Endothelial cell of umbilical vein (primary cell): ENCODE measurements at regions not wholly inside any gene's neighbourhood (a gene's known extent, or its start where the extent isn't known, plus 50 kb on each side); places are given as distances from the start of the nearest gene placed in this dataset.

ENCODE experiments used
- BruUV-seq: library from RNA; stranded (reverse); fragments of 400-500 nt; replicated peaks from 2 replicates; lab custom pipeline; 2021; lab: Mats Ljungman, UMichigan
- CTCF ChIA-PET: fragments of 300-600, 350-600 bp; sonication (Branson Sonifier 250); formaldehyde crosslinking; loops from one replicate; lab custom pipeline; 2021; ENCODE audit warnings: antibody characterized with exemption, inconsistent platforms; lab: Charles Lee
- POLR2A ChIA-PET: fragments of 300-600, 350-600 bp; sonication (Branson Sonifier 250); formaldehyde crosslinking; loops from one replicate; lab custom pipeline; 2021; ENCODE audit warnings: antibody characterized with exemption, inconsistent platforms; lab: Charles Lee
- DNase-seq: peaks from one replicate; pipeline ENCODE4 v3.0.0-alpha.2; 2011; ENCODE audit warnings: low read depth, low spot score
- FAIRE-seq: peaks from 2 replicates; lab custom pipeline; 2011; peaks lifted over from hg19 to GRCh38; lab: Jason Lieb, UNC
- H2AFZ ChIP-seq: 2 replicates; pipeline ENCODE4 v1.6.0; 2012; ENCODE audit warnings: low read depth, low read length, control low read depth, inconsistent platforms
- H3K27ac ChIP-seq: 2 replicates; pipeline ENCODE4 v1.5.1; 2011; ENCODE audit warnings: low read depth, mild to moderate bottlenecking, control low read depth, low read length, moderate library complexity; ENCODE audit not compliant: insufficient read depth
- H3K27me3 ChIP-seq, 2 experiments: 2 replicates each; pipeline versions ENCODE4 v1.6.0 to v1.6.1; 2011; ENCODE audit warnings: low read length in 2 of 2, mixed read lengths in 1 of 2; ENCODE audit not compliant: control insufficient read depth in 2 of 2, insufficient read depth in 2 of 2
- H3K36me3 ChIP-seq, 2 experiments: 2 replicates in 1 of 2; 3 replicates in 1 of 2; pipeline ENCODE4 v1.5.1; 2011; ENCODE audit warnings: low read length in 2 of 2, mild to moderate bottlenecking in 1 of 2, moderate library complexity in 1 of 2; ENCODE audit not compliant: control insufficient read depth in 2 of 2, insufficient read depth in 2 of 2; ENCODE audit errors: extremely low read depth in 1 of 2
- H3K4me1 ChIP-seq: 3 replicates; pipeline ENCODE4 v1.5.1; 2011; ENCODE audit warnings: mild to moderate bottlenecking, low read length; ENCODE audit not compliant: control insufficient read depth, insufficient read depth; ENCODE audit errors: extremely low read depth
- H3K4me2 ChIP-seq: 2 replicates; pipeline ENCODE4 v1.6.1; 2011; ENCODE audit warnings: low read length, control low read depth, mixed read lengths; ENCODE audit not compliant: insufficient read depth
- H3K4me3 ChIP-seq, 3 experiments: fragments of 200-600 bp in 1 of 3; sonication (generic), shearing (Covaris generic) in 1 of 3; replicated peaks in 1 of 3; 2 replicates each; pipeline ENCODE4 v1.5.1; 2011 to 2016; ENCODE audit warnings: control low read depth in 3 of 3, low read length in 3 of 3, mild to moderate bottlenecking in 2 of 3, inconsistent platforms in 1 of 3, low read depth in 1 of 3, moderate library complexity in 1 of 3; ENCODE audit not compliant: insufficient read depth in 1 of 3
- H3K79me2 ChIP-seq: 2 replicates; pipeline ENCODE4 v1.6.0; 2012; ENCODE audit warnings: low read length, inconsistent platforms; ENCODE audit not compliant: control insufficient read depth, insufficient read depth
- H3K9ac ChIP-seq: replicated peaks from 2 replicates; pipeline ENCODE3; 2011; ENCODE audit warnings: low read length, control low read depth; ENCODE audit not compliant: insufficient read depth; ENCODE audit errors: extremely low read depth
- H3K9me1 ChIP-seq: replicated peaks from 3 replicates; pipeline ENCODE4 v1.6.0; 2011; ENCODE audit warnings: mild to moderate bottlenecking, low read length; ENCODE audit not compliant: control insufficient read depth, insufficient read depth; ENCODE audit errors: extremely low read depth
- H3K9me3 ChIP-seq: replicated peaks from 2 replicates; pipeline ENCODE4 v1.5.1; 2012; ENCODE audit warnings: low read length, inconsistent platforms; ENCODE audit not compliant: control insufficient read depth, insufficient read depth
- H4K20me1 ChIP-seq: replicated peaks from 2 replicates; pipeline ENCODE3; 2011; ENCODE audit warnings: mild to moderate bottlenecking, low read length; ENCODE audit not compliant: control insufficient read depth, insufficient read depth; ENCODE audit errors: extremely low read depth
- EZH2 ChIP-seq: IDR thresholded peaks from 2 replicates; pipeline ENCODE4 v1.6.1; 2012; ENCODE audit warnings: borderline replicate concordance, low read depth, mild to moderate bottlenecking, moderate library complexity, low read length, inconsistent platforms; ENCODE audit not compliant: severe bottlenecking
- FOS ChIP-seq: IDR thresholded peaks from 2 replicates; pipeline ENCODE4 v1.6.1; 2011; ENCODE audit warnings: mild to moderate bottlenecking, low read length, moderate library complexity, borderline replicate concordance; ENCODE audit not compliant: insufficient read depth
- GATA2 ChIP-seq: IDR thresholded peaks from 2 replicates; pipeline ENCODE4 v1.7.0; 2011; ENCODE audit warnings: low read depth, mild to moderate bottlenecking, moderate library complexity, mixed read lengths, low read length; ENCODE audit not compliant: insufficient read length, insufficient read depth
- JUN ChIP-seq: IDR thresholded peaks from 2 replicates; pipeline ENCODE4 v1.6.1; 2011; ENCODE audit warnings: borderline replicate concordance, low read depth; ENCODE audit not compliant: insufficient read length, insufficient read depth
- MYC ChIP-seq: IDR thresholded peaks from one replicate; pipeline ENCODE4 v1.6.1; 2011; ENCODE audit warnings: mild to moderate bottlenecking, low read depth, low read length
- POLR2A ChIP-seq: IDR thresholded peaks from 2 replicates; pipeline ENCODE4 v1.6.1; 2012; ENCODE audit warnings: low read depth, mild to moderate bottlenecking, control low read depth, low read length
- POLR2AphosphoS5 ChIP-seq: IDR thresholded peaks from 2 replicates; pipeline ENCODE4 v1.6.1; 2012; ENCODE audit warnings: low read depth, mild to moderate bottlenecking, control low read depth, low read length, moderate library complexity; ENCODE audit not compliant: insufficient read depth
- dilution Hi-C: fragments of 300-500 bp; cut with MboI; formaldehyde crosslinking; loops from one replicate; pipeline ENCODE4 v1.15.0; 2019; ENCODE audit warnings: low sequenced_read_pairs; ENCODE audit not compliant: extremely low pct_ligation_motif_present
- intact Hi-C: fragments of 100-400 bp; cut with micrococcal nuclease; formaldehyde crosslinking; loops from one replicate; pipeline ENCODE4 v1.10.0; 2022
- TF ChIP-seq, protein P1 (sequence below): IDR thresholded peaks from 2 replicates; pipeline ENCODE4 v1.6.1; 2011; ENCODE audit not compliant: insufficient read depth, insufficient read length
- TF ChIP-seq, protein P2 (sequence below), 2 donors: IDR thresholded peaks; 1 replicate in 1 of 2; 2 replicates in 1 of 2; pipeline ENCODE4 v1.5.1; 2011; ENCODE audit warnings: low read length in 2 of 2, mild to moderate bottlenecking in 2 of 2, moderate library complexity in 2 of 2, control low read depth in 1 of 2, inconsistent platforms in 1 of 2, low read depth in 1 of 2; ENCODE audit not compliant: insufficient read depth in 1 of 2; ENCODE audit errors: extremely low read depth in 1 of 2

DNA sequence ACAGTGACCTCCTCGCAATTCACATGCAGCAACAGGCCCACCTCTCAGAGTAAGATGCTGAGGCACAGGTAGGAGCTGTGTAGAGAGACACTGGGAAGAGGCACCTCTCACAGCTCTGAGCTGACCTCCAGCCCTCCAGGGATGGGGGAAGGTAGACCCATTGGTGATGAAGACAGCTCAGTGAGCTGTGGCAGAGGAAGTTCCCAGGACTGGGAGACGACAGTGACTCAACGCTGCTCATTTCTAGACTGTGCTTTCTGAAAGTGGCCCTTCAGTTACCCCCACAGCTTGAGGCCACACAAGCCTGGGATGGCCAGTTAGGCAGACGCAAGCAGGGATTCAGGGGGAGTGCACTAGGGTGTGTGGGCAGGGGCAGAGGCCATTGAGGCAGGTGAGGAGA is 2073.2 kb downstream of the TP53TG3F start:
- Histone ChIP-seq H2AFZ (no peak overlapping the region), H3K9me3 (peaks cover 11% of the 10 kb centered on the region), H3K36me3 (no peaks in the 10 kb centered on the region), H3K27ac (no peak overlapping the region), H3K9ac (no peak overlapping the region), H3K9me1 (no peaks in the 10 kb centered on the region), H3K4me3 (no peak overlapping the region), H3K79me2 (no peaks in the 10 kb centered on the region), H3K4me2 (no peak overlapping the region), H3K27me3 (no peaks in the 10 kb centered on the region), H3K4me1 (no peaks in the 10 kb centered on the region), H4K20me1 (no peaks in the 10 kb centered on the region)
- no peak for TF ChIP-seq GATA2
- TF ChIP-seq POLR2AphosphoS5, result no peak
- no peak for TF ChIP-seq FOS
- TF ChIP-seq MYC, result no peak
- TF ChIP-seq, protein P1, sequence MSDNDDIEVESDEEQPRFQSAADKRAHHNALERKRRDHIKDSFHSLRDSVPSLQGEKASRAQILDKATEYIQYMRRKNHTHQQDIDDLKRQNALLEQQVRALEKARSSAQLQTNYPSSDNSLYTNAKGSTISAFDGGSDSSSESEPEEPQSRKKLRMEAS, result no peak
- no peak for TF ChIP-seq JUN
- TF ChIP-seq POLR2A, result no peak
- TF ChIP-seq, protein P2, sequence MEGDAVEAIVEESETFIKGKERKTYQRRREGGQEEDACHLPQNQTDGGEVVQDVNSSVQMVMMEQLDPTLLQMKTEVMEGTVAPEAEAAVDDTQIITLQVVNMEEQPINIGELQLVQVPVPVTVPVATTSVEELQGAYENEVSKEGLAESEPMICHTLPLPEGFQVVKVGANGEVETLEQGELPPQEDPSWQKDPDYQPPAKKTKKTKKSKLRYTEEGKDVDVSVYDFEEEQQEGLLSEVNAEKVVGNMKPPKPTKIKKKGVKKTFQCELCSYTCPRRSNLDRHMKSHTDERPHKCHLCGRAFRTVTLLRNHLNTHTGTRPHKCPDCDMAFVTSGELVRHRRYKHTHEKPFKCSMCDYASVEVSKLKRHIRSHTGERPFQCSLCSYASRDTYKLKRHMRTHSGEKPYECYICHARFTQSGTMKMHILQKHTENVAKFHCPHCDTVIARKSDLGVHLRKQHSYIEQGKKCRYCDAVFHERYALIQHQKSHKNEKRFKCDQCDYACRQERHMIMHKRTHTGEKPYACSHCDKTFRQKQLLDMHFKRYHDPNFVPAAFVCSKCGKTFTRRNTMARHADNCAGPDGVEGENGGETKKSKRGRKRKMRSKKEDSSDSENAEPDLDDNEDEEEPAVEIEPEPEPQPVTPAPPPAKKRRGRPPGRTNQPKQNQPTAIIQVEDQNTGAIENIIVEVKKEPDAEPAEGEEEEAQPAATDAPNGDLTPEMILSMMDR (IDR thresholded peaks at IDR 0.05; ENCODE audit: extremely low read depth in 1 of 2, insufficient read depth in 1 of 2, low read depth in 1 of 2, low read length in 2 of 2), result no peak
- no peak for TF ChIP-seq EZH2
- BruUV-seq, result no TSS peak
- intact Hi-C loops, result no loop called here
- ChIA-PET POLR2A (no interaction called here), CTCF (no interaction called here)
- no peak for FAIRE-seq
- no peak for DNase-seq
- dilution Hi-C loops, result no loop called here
